SK-N-SH (cell line): ENCODE measurements at regions not wholly inside any gene's neighbourhood (a gene's known extent, or its start where the extent isn't known, plus 50 kb on each side); places are given as distances from the start of the nearest gene placed in this dataset.
"Not testable (repeated sequence)": the region's sequence is repeated elsewhere in the genome, so short reads cannot be mapped to it uniquely, and the experiment has no call there.

Experiments used
- CTCF ChIP-seq: fragments of 200-600 bp; sonication (generic); IDR thresholded peaks from 2 replicates; pipeline ENCODE4 v1.6.1; 2017; ENCODE audit warnings: antibody characterized with exemption, mild to moderate bottlenecking, moderate library complexity
- EP300 ChIP-seq, 2 experiments: IDR thresholded peaks; 2 replicates each; pipeline versions ENCODE4 v1.4.0 to v1.6.1; 2012; ENCODE audit warnings: borderline replicate concordance in 1 of 2, low read depth in 1 of 2, low read length in 1 of 2
- EZH2phosphoT487 ChIP-seq: fragments of 200-600 bp; sonication (generic); IDR thresholded peaks from 2 replicates; pipeline ENCODE4 v1.6.1; 2017; ENCODE audit warnings: low read depth, mixed run types, mild to moderate bottlenecking, antibody characterized with exemption, moderate library complexity, borderline replicate concordance
- FOSL2 ChIP-seq: IDR thresholded peaks from 2 replicates; pipeline ENCODE4 v1.4.0; 2012; ENCODE audit warnings: low read depth, mild to moderate bottlenecking, moderate library complexity, borderline replicate concordance
- GABPA ChIP-seq: IDR thresholded peaks from 2 replicates; pipeline ENCODE4 v1.4.0; 2012; ENCODE audit warnings: low read depth, mild to moderate bottlenecking
- POLR2AphosphoS5 ChIP-seq: IDR thresholded peaks from 2 replicates; pipeline ENCODE4 v1.6.1; 2012; ENCODE audit warnings: low read depth, low read length
- RAD21 ChIP-seq: IDR thresholded peaks from 2 replicates; pipeline ENCODE4 v1.6.1; 2012; ENCODE audit warnings: mild to moderate bottlenecking, low read length
- RCOR1 ChIP-seq: fragments of 150-350 bp; IDR thresholded peaks from 2 replicates; pipeline ENCODE4 v1.6.1; 2017; ENCODE audit warnings: antibody characterized with exemption, low read length
- SMC3 ChIP-seq: IDR thresholded peaks from 2 replicates; pipeline ENCODE4 v1.6.1; 2012; ENCODE audit warnings: low read depth, low read length, improper control_type of control experiment
- TAF1 ChIP-seq: IDR thresholded peaks from 2 replicates; pipeline ENCODE4 v1.6.1; 2012; ENCODE audit warnings: low read depth, mild to moderate bottlenecking, low read length, moderate library complexity, borderline replicate concordance
- USF2 ChIP-seq: fragments of 150-350 bp; IDR thresholded peaks from 2 replicates; pipeline ENCODE4 v1.6.1; 2017; ENCODE audit warnings: antibody characterized with exemption, low read length, low read depth, borderline replicate concordance
- YY1 ChIP-seq: IDR thresholded peaks from 2 replicates; pipeline ENCODE4 v1.4.0; 2012; ENCODE audit warnings: low read depth, mild to moderate bottlenecking
- TF ChIP-seq, protein P1 (sequence below): IDR thresholded peaks from 2 replicates; pipeline ENCODE4 v1.4.0; 2012; ENCODE audit warnings: low read depth

DNA sequence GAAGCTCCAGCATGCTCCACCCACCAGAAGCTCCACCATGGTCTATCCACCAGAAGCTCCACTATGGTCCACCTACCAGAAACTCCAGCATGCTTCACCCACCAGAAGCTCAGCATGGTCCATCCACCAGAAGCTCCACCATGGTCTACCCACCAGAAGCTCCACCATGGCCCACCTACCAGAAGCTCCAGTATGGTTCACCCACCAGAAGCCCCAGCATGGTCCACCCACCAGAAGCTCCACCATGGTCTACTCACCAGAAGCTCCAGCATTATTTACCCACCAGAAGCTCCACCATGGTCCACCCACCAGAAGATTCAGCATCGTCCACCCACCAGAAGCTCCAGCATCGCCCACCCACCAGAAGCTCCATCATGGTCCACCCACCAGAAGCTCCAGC is 4490.2 kb upstream of the OR11H1 start:
- not testable (repeated sequence) for TF ChIP-seq TAF1; CTCF; GABPA; EZH2phosphoT487; RCOR1; POLR2AphosphoS5; RAD21; USF2; YY1; SMC3; FOSL2; EP300 (IDR thresholded peaks at IDR 0.05; ENCODE audit: borderline replicate concordance in 1 of 2, low read depth in 1 of 2, low read length in 1 of 2)
- TF ChIP-seq, protein P1, sequence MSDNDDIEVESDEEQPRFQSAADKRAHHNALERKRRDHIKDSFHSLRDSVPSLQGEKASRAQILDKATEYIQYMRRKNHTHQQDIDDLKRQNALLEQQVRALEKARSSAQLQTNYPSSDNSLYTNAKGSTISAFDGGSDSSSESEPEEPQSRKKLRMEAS: not testable (repeated sequence)
